Activated CD4-positive, alpha-beta T cell treated with anti-CD3 and anti-CD28 coated beads, Interleukin-2, amount 50 U/mL, for 24 hours (primary cell): ENCODE measurements at regions not wholly inside any gene's neighbourhood (a gene's known extent, or its start where the extent isn't known, plus 50 kb on each side); places are given as distances from the start of the nearest gene placed in this dataset.
"Not testable (repeated sequence)": the region's sequence is repeated elsewhere in the genome, so short reads cannot be mapped to it uniquely, and the experiment has no call there.

Experiments
- DNase-seq, 2 donors: peaks; one replicate each; pipeline ENCODE4 v3.0.0-alpha.2; 2020; ENCODE audit warnings: low read depth in 1 of 2, low spot score in 1 of 2

GRCh38 chr12:46670636-46671035, 155.2 kb downstream of the SLC38A4 start:
- no peak for DNase-seq

GRCh38 chr12:46669720-46670119, 156.1 kb downstream of the SLC38A4 start:
- DNase-seq: no peak

- no peak for DNase-seq
These were observed 158.2 kb downstream of the SLC38A4 start for GRCh38 chr12:46667551-46667950.

GRCh38 chr12:46664761-46665287, 161.0 kb downstream of the SLC38A4 start:
- DNase-seq: no peak

GRCh38 chr12:46663318-46663717, 162.5 kb downstream of the SLC38A4 start:
- DNase-seq: no peak

- peak in 1 of 2 donors; percentile 10 for DNase-seq
These were observed 164.5 kb downstream of the SLC38A4 start for GRCh38 chr12:46661110-46661845.

GRCh38 chr12:46660719-46661109, 165.1 kb downstream of the SLC38A4 start:
- DNase-seq: no peak

GRCh38 chr12:46660276-46660675, 165.5 kb downstream of the SLC38A4 start:
- DNase-seq: no peak

- DNase-seq: no peak
These were observed 166.0 kb downstream of the SLC38A4 start for GRCh38 chr12:46659824-46660223.

GRCh38 chr12:46659032-46659650, 166.7 kb downstream of the SLC38A4 start:
- DNase-seq: no peak

GRCh38 chr12:46657453-46658411, 168.1 kb downstream of the SLC38A4 start:
- DNase-seq: no peak

- DNase-seq: not testable (repeated sequence)
These were observed 169.8 kb downstream of the SLC38A4 start for GRCh38 chr12:46655984-46656383.

GRCh38 chr12:46653311-46653710, 172.5 kb downstream of the SLC38A4 start:
- DNase-seq: no peak

GRCh38 chr12:46652692-46653091, 173.1 kb downstream of the SLC38A4 start:
- no peak for DNase-seq

- DNase-seq: no peak
These were observed 175.1 kb downstream of the SLC38A4 start for GRCh38 chr12:46650688-46651087.

- no peak for DNase-seq
These were observed 176.4 kb downstream of the SLC38A4 start for GRCh38 chr12:46649433-46649832.

GRCh38 chr12:46647034-46647433, 178.8 kb downstream of the SLC38A4 start:
- no peak for DNase-seq

GRCh38 chr12:46641649-46642048, 184.1 kb downstream of the SLC38A4 start:
- DNase-seq: not testable (repeated sequence)

- no peak for DNase-seq
These were observed 190.0 kb downstream of the SLC38A4 start for GRCh38 chr12:46635818-46636217.

- no peak for DNase-seq
These were observed 196.2 kb downstream of the SLC38A4 start for GRCh38 chr12:46629331-46630229.
